Uterus (tissue), 2 donors: ENCODE measurements at regions not wholly inside any gene's neighbourhood (a gene's known extent, or its start where the extent isn't known, plus 50 kb on each side); places are given as distances from the start of the nearest gene placed in this dataset.

ENCODE experiments used
- CTCF ChIP-seq, 4 experiments: fragments of 200-600 bp in 2 of 4; fragments of 450-650 bp in 2 of 4; sonication (generic) in 2 of 4; IDR thresholded peaks; one replicate each; pipeline ENCODE4 v1.5.1; 2016 to 2019; ENCODE audit warnings: antibody characterized with exemption in 4 of 4, mild to moderate bottlenecking in 2 of 4, moderate library complexity in 1 of 4
- POLR2A ChIP-seq, 2 donors: fragments of 450-650 bp; IDR thresholded peaks; one replicate each; pipeline ENCODE4 v1.6.1; 2016; ENCODE audit warnings: antibody characterized with exemption in 2 of 2, mild to moderate bottlenecking in 1 of 2, moderate library complexity in 1 of 2

DNA sequence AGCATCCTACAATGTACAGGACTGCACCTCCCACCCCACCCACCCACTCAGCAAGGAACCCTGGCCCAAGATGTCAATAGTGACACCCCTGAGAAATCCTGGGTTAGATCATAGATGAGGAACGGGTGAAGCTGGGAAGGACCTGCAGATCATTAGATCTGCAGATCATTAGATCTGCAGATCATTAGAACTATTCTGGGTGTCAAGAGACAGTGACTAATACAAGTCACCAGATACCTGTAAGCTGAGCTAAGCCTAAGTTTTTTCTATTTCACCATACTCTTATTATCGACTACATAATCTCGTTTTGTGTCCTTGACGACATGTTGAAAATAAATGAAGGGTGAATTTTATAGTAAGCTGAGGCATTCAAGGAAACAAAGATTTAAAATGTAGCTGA is 325.7 kb downstream of the DUSP10 start:
- no peak for TF ChIP-seq CTCF (IDR thresholded peaks at IDR 0.05)
- TF ChIP-seq POLR2A (IDR thresholded peaks at IDR 0.05), result no peak
